Liver (tissue), 8 donors: ENCODE measurements at regions not wholly inside any gene's neighbourhood (a gene's known extent, or its start where the extent isn't known, plus 50 kb on each side); places are given as distances from the start of the nearest gene placed in this dataset.

Experiments
- DNase-seq: peaks from one replicate; pipeline ENCODE4 v3.0.0-alpha.2; 2017; ENCODE audit warnings: low spot score
- H3K27ac ChIP-seq, 2 donors: one replicate each; pipeline ENCODE4 v1.7.0; 2013; ENCODE audit warnings: inconsistent platforms in 2 of 2, low read length in 2 of 2, control low read depth in 1 of 2, low read depth in 1 of 2, mild to moderate bottlenecking in 1 of 2
- H3K27me3 ChIP-seq, 4 donors: one replicate each; pipeline versions ENCODE4 v1.6.1 to v1.7.0; 2013; ENCODE audit warnings: low read length in 3 of 4, inconsistent platforms in 1 of 4, mild to moderate bottlenecking in 1 of 4, moderate library complexity in 1 of 4; ENCODE audit not compliant: control insufficient read depth in 4 of 4, insufficient read depth in 4 of 4
- H3K36me3 ChIP-seq, 4 donors: one replicate each; pipeline versions ENCODE4 v1.6.1 to v1.7.0; 2013; ENCODE audit warnings: low read length in 3 of 4, mild to moderate bottlenecking in 3 of 4, low read depth in 1 of 4, moderate library complexity in 1 of 4; ENCODE audit not compliant: control insufficient read depth in 4 of 4, insufficient read depth in 3 of 4
- H3K4me1 ChIP-seq, 4 donors: one replicate each; pipeline versions ENCODE4 v1.6.1 to v1.7.0; 2013; ENCODE audit warnings: low read length in 3 of 4, mild to moderate bottlenecking in 3 of 4, moderate library complexity in 1 of 4; ENCODE audit not compliant: control insufficient read depth in 4 of 4, insufficient read depth in 4 of 4
- H3K4me3 ChIP-seq, 3 donors: one replicate each; pipeline versions ENCODE4 v1.6.1 to v1.7.0; 2013; ENCODE audit warnings: low read length in 3 of 3, control low read depth in 1 of 3, low read depth in 1 of 3, mild to moderate bottlenecking in 1 of 3
- H3K9ac ChIP-seq, 2 donors: one replicate each; pipeline ENCODE4 v1.7.0; 2013; ENCODE audit warnings: low read length in 2 of 2, mild to moderate bottlenecking in 2 of 2, moderate library complexity in 2 of 2, control low read depth in 1 of 2, low read depth in 1 of 2
- H3K9me3 ChIP-seq, 4 donors: one replicate each; pipeline versions ENCODE4 v1.6.1 to v1.7.0; 2013; ENCODE audit warnings: low read length in 3 of 4; ENCODE audit not compliant: control insufficient read depth in 4 of 4
- EGR1 ChIP-seq, 2 donors: IDR thresholded peaks; 2 replicates each; pipeline ENCODE4 v1.6.1; 2016 to 2018; ENCODE audit warnings: antibody characterized with exemption in 2 of 2, low read depth in 2 of 2
- FOXA1 ChIP-seq: IDR thresholded peaks from 2 replicates; pipeline ENCODE4 v1.6.1; 2016; ENCODE audit warnings: antibody characterized with exemption
- FOXA2 ChIP-seq: IDR thresholded peaks from 2 replicates; pipeline ENCODE4 v1.6.1; 2016; ENCODE audit warnings: antibody characterized with exemption
- GABPA ChIP-seq, 2 donors: IDR thresholded peaks in 1 of 2; conservative IDR thresholded peaks in 1 of 2; 2 replicates each; pipeline ENCODE4 v1.6.1; 2016; ENCODE audit warnings: antibody characterized with exemption in 2 of 2, mild to moderate bottlenecking in 1 of 2, moderate library complexity in 1 of 2
- HNF4A ChIP-seq, 2 donors: conservative IDR thresholded peaks; 2 replicates each; pipeline ENCODE4 v1.6.1; 2016; ENCODE audit warnings: antibody characterized with exemption in 2 of 2, mild to moderate bottlenecking in 2 of 2
- HNF4G ChIP-seq: IDR thresholded peaks from 2 replicates; pipeline ENCODE4 v1.6.1; 2016; ENCODE audit warnings: antibody characterized with exemption
- JUND ChIP-seq, 2 donors: IDR thresholded peaks; 2 replicates each; pipeline ENCODE4 v1.6.1; 2016; ENCODE audit warnings: antibody characterized with exemption in 2 of 2
- NR2F2 ChIP-seq: IDR thresholded peaks from 2 replicates; pipeline ENCODE4 v1.6.1; 2016; ENCODE audit warnings: antibody characterized with exemption
- RAD21 ChIP-seq, 2 donors: IDR thresholded peaks; 2 replicates each; pipeline ENCODE4 v1.6.1; 2016; ENCODE audit warnings: antibody characterized with exemption in 2 of 2, mild to moderate bottlenecking in 2 of 2
- RXRA ChIP-seq, 2 donors: IDR thresholded peaks; 2 replicates each; pipeline ENCODE4 v1.6.1; 2017 to 2018; ENCODE audit warnings: antibody characterized with exemption in 2 of 2, mild to moderate bottlenecking in 1 of 2
- SP1 ChIP-seq: IDR thresholded peaks from 2 replicates; pipeline ENCODE4 v1.6.1; 2018; ENCODE audit warnings: antibody characterized with exemption, mild to moderate bottlenecking
- TAF1 ChIP-seq: conservative IDR thresholded peaks from 2 replicates; pipeline ENCODE4 v1.6.1; 2016; ENCODE audit warnings: antibody characterized with exemption, mild to moderate bottlenecking
- YY1 ChIP-seq: IDR thresholded peaks from 2 replicates; pipeline ENCODE4 v1.6.1; 2016; ENCODE audit warnings: antibody characterized with exemption, mild to moderate bottlenecking
- WGBS: extraction: QIAGEN DNeasy Blood & Tissue Kit; methylation state at CpG from one replicate; pipeline ENCODE4 v1.1.7; 2013; 5-methylcytosine and 5-hydroxymethylcytosine counted together
- TF ChIP-seq, protein P1 (sequence below): IDR thresholded peaks from 2 replicates; pipeline ENCODE4 v1.6.1; 2016; ENCODE audit warnings: antibody characterized with exemption, mild to moderate bottlenecking
- TF ChIP-seq, protein P2 (sequence below): IDR thresholded peaks from 2 replicates; pipeline ENCODE4 v1.6.1; 2016; ENCODE audit warnings: antibody characterized with exemption
- TF ChIP-seq, protein P3 (sequence below): IDR thresholded peaks from 2 replicates; pipeline ENCODE4 v1.6.1; 2016; ENCODE audit warnings: antibody characterized with exemption
- TF ChIP-seq, protein P4 (sequence below): IDR thresholded peaks from 2 replicates; pipeline ENCODE4 v1.6.1; 2016; ENCODE audit warnings: antibody characterized with exemption
- TF ChIP-seq, protein P5 (sequence below): fragments of 150-350 bp; IDR thresholded peaks from 2 replicates; pipeline ENCODE4 v1.5.1; 2017; ENCODE audit warnings: improper control_type of control experiment, low read depth, low read length; ENCODE audit not compliant: missing input control
- donor health status: healthy.
- donor health status: healthy.
- donor health status: healthy.
- donor health status: healthy.
- donor health status: healthy.

DNA sequence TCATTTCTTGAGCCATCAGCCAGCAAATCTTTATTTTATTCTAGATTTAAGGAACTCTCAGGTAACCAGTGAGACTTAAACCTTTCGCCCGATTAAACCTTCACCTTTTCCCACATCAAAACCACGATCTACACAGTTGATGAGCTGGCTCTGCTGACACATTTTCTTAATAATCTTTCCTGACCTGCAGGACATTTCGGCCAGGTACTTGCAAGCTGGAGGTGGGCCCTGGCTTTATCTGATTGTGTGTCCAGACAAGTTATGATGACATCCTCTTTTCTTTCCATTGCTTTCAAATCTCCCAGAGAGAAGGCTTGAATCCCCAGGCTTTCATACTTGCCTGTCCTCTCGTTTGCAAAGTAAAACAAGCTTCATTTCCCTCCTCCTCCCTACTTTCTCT lies 144.2 kb downstream of the EFNB2 start:
- H3K36me3 ChIP-seq: no peaks in the 10 kb centered on the region
- no peaks in the 10 kb centered on the region for H3K4me1 ChIP-seq
- no peak for TF ChIP-seq HNF4G
- no peak overlapping the region for H3K9ac ChIP-seq
- 72% methylated on average over 5 of the region's 5 CpGs for WGBS
- H3K9me3 ChIP-seq: no peaks in the 10 kb centered on the region
- DNase-seq: no peak
- H3K27me3 ChIP-seq: peaks cover 0 to 5% (median 0%) of the 10 kb centered on the region in 4 donors
- no peak overlapping the region for H3K27ac ChIP-seq
- no peak overlapping the region for H3K4me3 ChIP-seq

DNA sequence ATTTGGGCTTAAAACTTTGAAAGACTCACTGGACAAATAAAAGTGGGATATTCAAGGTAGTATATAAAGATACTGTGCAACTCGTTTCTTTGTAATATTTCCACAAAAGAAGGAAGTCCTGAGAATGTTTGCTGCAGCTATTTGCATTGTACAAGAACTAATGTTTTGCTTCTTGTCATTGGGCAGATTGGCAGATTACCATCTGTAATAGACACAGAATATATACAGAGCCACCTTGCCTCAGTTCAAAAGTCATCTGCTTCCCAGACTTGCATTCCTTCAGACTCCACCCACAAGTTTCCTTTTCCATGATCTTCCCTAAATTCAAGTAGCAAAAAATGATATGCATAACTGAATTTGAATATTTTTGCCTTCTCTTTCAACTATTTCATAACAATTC lies 145.1 kb downstream of the EFNB2 start:
- H3K27ac ChIP-seq: no peak overlapping the region

DNA sequence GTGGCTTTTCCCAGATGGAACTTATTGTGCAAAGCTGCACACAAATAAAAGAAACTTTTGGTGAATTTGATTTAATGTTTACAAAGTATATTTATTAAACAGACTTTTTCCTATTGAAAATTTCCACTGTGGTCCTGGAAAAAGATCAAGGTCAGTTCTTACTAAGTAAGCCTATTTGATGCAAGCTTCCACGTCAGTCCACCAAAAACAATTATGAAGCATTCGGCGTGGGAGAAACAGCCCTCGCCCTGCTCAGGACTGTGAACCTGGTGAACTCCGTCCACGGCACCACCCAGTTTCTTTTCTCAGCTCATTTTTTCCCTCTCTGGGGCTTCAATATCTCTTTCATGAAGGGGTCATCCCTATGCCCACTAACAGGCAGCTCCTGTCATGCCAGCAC lies 149.8 kb downstream of the EFNB2 start:
- 83% methylated on average over 6 of the region's 6 CpGs for WGBS
- DNase-seq: no peak
- H3K27ac ChIP-seq: no peak overlapping the region
- no peak overlapping the region for H3K9ac ChIP-seq
- H3K4me1 ChIP-seq: no peaks in the 10 kb centered on the region
- TF ChIP-seq FOXA2 (no peak), NR2F2 (no peak), TAF1 (no peak), RXRA (IDR thresholded peaks at IDR 0.05) (no peak), GABPA (IDR thresholded peaks at IDR 0.05 in 1 of 2, conservative IDR thresholded peaks at IDR 0.05 in 1 of 2) (no peak), FOXA1 (no peak), JUND (IDR thresholded peaks at IDR 0.05) (no peak), EGR1 (IDR thresholded peaks at IDR 0.05; ENCODE audit: low read depth in 2 of 2) (no peak), HNF4A (conservative IDR thresholded peaks at IDR 0.05) (no peak), SP1 (no peak), HNF4G (no peak), RAD21 (IDR thresholded peaks at IDR 0.05) (no peak), YY1 (no peak)
- TF ChIP-seq, protein P1, sequence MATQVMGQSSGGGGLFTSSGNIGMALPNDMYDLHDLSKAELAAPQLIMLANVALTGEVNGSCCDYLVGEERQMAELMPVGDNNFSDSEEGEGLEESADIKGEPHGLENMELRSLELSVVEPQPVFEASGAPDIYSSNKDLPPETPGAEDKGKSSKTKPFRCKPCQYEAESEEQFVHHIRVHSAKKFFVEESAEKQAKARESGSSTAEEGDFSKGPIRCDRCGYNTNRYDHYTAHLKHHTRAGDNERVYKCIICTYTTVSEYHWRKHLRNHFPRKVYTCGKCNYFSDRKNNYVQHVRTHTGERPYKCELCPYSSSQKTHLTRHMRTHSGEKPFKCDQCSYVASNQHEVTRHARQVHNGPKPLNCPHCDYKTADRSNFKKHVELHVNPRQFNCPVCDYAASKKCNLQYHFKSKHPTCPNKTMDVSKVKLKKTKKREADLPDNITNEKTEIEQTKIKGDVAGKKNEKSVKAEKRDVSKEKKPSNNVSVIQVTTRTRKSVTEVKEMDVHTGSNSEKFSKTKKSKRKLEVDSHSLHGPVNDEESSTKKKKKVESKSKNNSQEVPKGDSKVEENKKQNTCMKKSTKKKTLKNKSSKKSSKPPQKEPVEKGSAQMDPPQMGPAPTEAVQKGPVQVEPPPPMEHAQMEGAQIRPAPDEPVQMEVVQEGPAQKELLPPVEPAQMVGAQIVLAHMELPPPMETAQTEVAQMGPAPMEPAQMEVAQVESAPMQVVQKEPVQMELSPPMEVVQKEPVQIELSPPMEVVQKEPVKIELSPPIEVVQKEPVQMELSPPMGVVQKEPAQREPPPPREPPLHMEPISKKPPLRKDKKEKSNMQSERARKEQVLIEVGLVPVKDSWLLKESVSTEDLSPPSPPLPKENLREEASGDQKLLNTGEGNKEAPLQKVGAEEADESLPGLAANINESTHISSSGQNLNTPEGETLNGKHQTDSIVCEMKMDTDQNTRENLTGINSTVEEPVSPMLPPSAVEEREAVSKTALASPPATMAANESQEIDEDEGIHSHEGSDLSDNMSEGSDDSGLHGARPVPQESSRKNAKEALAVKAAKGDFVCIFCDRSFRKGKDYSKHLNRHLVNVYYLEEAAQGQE: no peak
- TF ChIP-seq, protein P2, sequence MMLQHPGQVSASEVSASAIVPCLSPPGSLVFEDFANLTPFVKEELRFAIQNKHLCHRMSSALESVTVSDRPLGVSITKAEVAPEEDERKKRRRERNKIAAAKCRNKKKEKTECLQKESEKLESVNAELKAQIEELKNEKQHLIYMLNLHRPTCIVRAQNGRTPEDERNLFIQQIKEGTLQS: no peak
- TF ChIP-seq, protein P3, sequence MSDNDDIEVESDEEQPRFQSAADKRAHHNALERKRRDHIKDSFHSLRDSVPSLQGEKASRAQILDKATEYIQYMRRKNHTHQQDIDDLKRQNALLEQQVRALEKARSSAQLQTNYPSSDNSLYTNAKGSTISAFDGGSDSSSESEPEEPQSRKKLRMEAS: no peak
- TF ChIP-seq, protein P4, sequence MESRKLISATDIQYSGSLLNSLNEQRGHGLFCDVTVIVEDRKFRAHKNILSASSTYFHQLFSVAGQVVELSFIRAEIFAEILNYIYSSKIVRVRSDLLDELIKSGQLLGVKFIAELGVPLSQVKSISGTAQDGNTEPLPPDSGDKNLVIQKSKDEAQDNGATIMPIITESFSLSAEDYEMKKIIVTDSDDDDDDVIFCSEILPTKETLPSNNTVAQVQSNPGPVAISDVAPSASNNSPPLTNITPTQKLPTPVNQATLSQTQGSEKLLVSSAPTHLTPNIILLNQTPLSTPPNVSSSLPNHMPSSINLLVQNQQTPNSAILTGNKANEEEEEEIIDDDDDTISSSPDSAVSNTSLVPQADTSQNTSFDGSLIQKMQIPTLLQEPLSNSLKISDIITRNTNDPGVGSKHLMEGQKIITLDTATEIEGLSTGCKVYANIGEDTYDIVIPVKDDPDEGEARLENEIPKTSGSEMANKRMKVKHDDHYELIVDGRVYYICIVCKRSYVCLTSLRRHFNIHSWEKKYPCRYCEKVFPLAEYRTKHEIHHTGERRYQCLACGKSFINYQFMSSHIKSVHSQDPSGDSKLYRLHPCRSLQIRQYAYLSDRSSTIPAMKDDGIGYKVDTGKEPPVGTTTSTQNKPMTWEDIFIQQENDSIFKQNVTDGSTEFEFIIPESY: no peak
- TF ChIP-seq, protein P5, sequence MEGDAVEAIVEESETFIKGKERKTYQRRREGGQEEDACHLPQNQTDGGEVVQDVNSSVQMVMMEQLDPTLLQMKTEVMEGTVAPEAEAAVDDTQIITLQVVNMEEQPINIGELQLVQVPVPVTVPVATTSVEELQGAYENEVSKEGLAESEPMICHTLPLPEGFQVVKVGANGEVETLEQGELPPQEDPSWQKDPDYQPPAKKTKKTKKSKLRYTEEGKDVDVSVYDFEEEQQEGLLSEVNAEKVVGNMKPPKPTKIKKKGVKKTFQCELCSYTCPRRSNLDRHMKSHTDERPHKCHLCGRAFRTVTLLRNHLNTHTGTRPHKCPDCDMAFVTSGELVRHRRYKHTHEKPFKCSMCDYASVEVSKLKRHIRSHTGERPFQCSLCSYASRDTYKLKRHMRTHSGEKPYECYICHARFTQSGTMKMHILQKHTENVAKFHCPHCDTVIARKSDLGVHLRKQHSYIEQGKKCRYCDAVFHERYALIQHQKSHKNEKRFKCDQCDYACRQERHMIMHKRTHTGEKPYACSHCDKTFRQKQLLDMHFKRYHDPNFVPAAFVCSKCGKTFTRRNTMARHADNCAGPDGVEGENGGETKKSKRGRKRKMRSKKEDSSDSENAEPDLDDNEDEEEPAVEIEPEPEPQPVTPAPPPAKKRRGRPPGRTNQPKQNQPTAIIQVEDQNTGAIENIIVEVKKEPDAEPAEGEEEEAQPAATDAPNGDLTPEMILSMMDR: no peak
- no peaks in the 10 kb centered on the region for H3K36me3 ChIP-seq
- H3K27me3 ChIP-seq: peaks cover 0 to 3% (median 0%) of the 10 kb centered on the region in 4 donors
- no peak overlapping the region for H3K4me3 ChIP-seq
- H3K9me3 ChIP-seq: no peaks in the 10 kb centered on the region

More for the DNA sequence above, 145.1 kb downstream of the EFNB2 start:
- no peaks in the 10 kb centered on the region for H3K36me3 ChIP-seq
- TF ChIP-seq, protein P3: no peak
- TF ChIP-seq SP1: no peak
- no peak for TF ChIP-seq RAD21 (IDR thresholded peaks at IDR 0.05)
- TF ChIP-seq YY1: no peak
- TF ChIP-seq, protein P2: no peak
- no peak for TF ChIP-seq NR2F2
- no peaks in the 10 kb centered on the region for H3K4me1 ChIP-seq
- no peaks in the 10 kb centered on the region for H3K9me3 ChIP-seq
- DNase-seq: no peak
- H3K9ac ChIP-seq: no peak overlapping the region
- peaks cover 0 to 5% (median 0%) of the 10 kb centered on the region in 4 donors for H3K27me3 ChIP-seq
- no peak overlapping the region for H3K4me3 ChIP-seq
- WGBS: 48% methylated on average over 1 of the region's 1 CpG
